AG10803 (cell line): ENCODE measurements at regions not wholly inside any gene's neighbourhood (a gene's known extent, or its start where the extent isn't known, plus 50 kb on each side); places are given as distances from the start of the nearest gene placed in this dataset.
"Not testable (repeated sequence)": the region's sequence is repeated elsewhere in the genome, so short reads cannot be mapped to it uniquely, and the experiment has no call there.

ENCODE experiments used
- DNase-seq: peaks from one replicate; pipeline ENCODE4 v3.0.0; 2010; ENCODE audit warnings: low read depth
- H3K4me3 ChIP-seq: 2 replicates; pipeline ENCODE4 v1.5.1; 2011; ENCODE audit warnings: mild to moderate bottlenecking, low read length, control low read depth

GRCh38 chr2:87291400-87292200 is 270.0 kb upstream of the PLGLB1 start:
- not testable (repeated sequence) for DNase-seq, H3K4me3 ChIP-seq

GRCh38 chr2:87293931-87294594 is 272.4 kb upstream of the PLGLB1 start:
- DNase-seq, H3K4me3 ChIP-seq: not testable (repeated sequence)

- H3K4me3 ChIP-seq, DNase-seq: not testable (repeated sequence)
These were observed 273.5 kb upstream of the PLGLB1 start for GRCh38 chr2:87295135-87295534.

GRCh38 chr2:87301349-87301748 is 279.7 kb upstream of the PLGLB1 start:
- DNase-seq, result not testable (repeated sequence)

GRCh38 chr2:87301871-87302270 is 280.2 kb upstream of the PLGLB1 start:
- DNase-seq, result not testable (repeated sequence)

More at GRCh38 chr2:87301349-87301748, 279.7 kb upstream of the PLGLB1 start:
- H3K4me3 ChIP-seq, result not testable (repeated sequence)

GRCh38 chr2:87308621-87309020 is 287.0 kb upstream of the PLGLB1 start:
- not testable (repeated sequence) for H3K4me3 ChIP-seq, DNase-seq

More at GRCh38 chr2:87301871-87302270, 280.2 kb upstream of the PLGLB1 start:
- not testable (repeated sequence) for H3K4me3 ChIP-seq

- not testable (repeated sequence) for DNase-seq, H3K4me3 ChIP-seq
These were observed 288.1 kb upstream of the PLGLB1 start for GRCh38 chr2:87309785-87310184.

- not testable (repeated sequence) for H3K4me3 ChIP-seq, DNase-seq
These were observed 290.3 kb upstream of the PLGLB1 start for GRCh38 chr2:87311896-87312441.

GRCh38 chr2:87314622-87315021 is 293.0 kb upstream of the PLGLB1 start:
- not testable (repeated sequence) for DNase-seq, H3K4me3 ChIP-seq

GRCh38 chr2:87315183-87315902 is 293.7 kb upstream of the PLGLB1 start:
- not testable (repeated sequence) for H3K4me3 ChIP-seq

GRCh38 chr2:87317193-87317592 is 295.5 kb upstream of the PLGLB1 start:
- not testable (repeated sequence) for H3K4me3 ChIP-seq, DNase-seq

More at GRCh38 chr2:87315183-87315902, 293.7 kb upstream of the PLGLB1 start:
- DNase-seq, result not testable (repeated sequence)

GRCh38 chr2:87318814-87319491 is 297.3 kb upstream of the PLGLB1 start:
- DNase-seq, result peak; percentile 80

GRCh38 chr2:87319705-87320104 is 298.1 kb upstream of the PLGLB1 start:
- not testable (repeated sequence) for DNase-seq, H3K4me3 ChIP-seq

More at GRCh38 chr2:87318814-87319491, 297.3 kb upstream of the PLGLB1 start:
- H3K4me3 ChIP-seq, result not testable (repeated sequence)

GRCh38 chr2:87321201-87321600 is 299.6 kb upstream of the PLGLB1 start:
- not testable (repeated sequence) for DNase-seq

GRCh38 chr2:87324335-87325041 is 302.8 kb upstream of the PLGLB1 start:
- not testable (repeated sequence) for H3K4me3 ChIP-seq, DNase-seq

More at GRCh38 chr2:87321201-87321600, 299.6 kb upstream of the PLGLB1 start:
- H3K4me3 ChIP-seq, result not testable (repeated sequence)

GRCh38 chr2:87325042-87325910 is 303.6 kb upstream of the PLGLB1 start:
- not testable (repeated sequence) for H3K4me3 ChIP-seq, DNase-seq

GRCh38 chr2:87325911-87326294 is 304.3 kb upstream of the PLGLB1 start:
- DNase-seq, H3K4me3 ChIP-seq: not testable (repeated sequence)
